ENCODE measurements at regions not wholly inside any gene's neighbourhood (a gene's known extent, or its start where the extent isn't known, plus 50 kb on each side); places are given as distances from the start of the nearest gene placed in this dataset.
"Not testable (repeated sequence)": the region's sequence is repeated elsewhere in the genome, so short reads cannot be mapped to it uniquely, and the experiment has no call there.

DNA sequence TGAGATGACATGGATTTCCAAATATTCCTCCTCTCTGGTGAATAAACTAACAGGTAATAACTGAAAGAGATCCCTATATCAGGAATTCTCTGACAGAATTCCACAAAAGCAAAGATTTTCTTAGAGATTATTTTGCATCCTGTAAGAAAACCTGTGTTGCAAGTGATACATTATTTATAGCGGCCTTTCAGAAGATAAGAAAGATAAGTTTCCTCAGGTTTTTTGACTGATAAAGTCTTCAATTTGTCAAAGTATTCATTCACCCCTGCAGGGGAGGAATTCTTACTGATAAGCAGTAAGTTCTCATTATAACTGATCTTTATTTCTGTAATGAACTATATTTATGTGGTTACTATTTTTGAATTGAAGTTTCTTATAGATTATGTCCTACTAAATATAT lies 554.0 kb downstream of the ARL4A start:
- DNase-seq: no peak

DNA sequence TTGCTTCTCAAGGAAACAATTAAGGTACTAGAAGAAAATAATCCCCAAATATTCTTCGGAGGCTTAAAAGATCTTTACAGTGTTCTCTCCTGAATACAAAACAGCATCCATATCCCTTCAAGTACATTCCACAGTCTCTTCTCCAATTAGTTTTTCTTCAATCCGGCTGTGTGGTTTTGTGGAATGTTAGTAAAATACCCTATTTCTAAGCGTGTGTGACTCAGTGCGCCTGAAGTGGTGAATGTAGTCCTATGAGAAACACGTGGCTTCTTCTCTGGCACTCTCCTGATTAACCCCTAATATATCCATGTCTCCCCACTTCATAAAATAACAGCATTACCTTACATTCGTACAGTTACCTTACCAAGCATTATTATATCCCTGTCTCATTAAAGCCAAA lies 570.2 kb downstream of the ARL4A start:
- DNase-seq: no peak

DNA sequence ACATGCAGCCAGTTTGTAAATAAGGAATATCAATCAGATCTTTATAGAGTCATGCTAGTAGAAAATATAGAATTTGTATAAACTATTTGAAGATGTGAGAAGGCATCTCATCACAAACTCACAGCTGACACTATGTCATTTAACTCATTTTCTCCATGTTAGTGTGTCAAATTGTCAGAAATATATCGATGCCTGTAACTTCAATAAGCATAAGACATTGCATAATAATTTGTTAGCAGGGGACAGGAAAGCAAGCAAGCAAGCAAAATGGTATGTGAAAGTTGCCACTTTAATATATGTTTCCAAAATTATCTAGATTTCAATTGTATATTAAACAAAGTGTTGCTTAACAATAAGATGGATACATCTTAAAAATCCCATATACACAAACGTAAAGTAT lies 571.0 kb downstream of the ARL4A start:
- no peak for DNase-seq

DNA sequence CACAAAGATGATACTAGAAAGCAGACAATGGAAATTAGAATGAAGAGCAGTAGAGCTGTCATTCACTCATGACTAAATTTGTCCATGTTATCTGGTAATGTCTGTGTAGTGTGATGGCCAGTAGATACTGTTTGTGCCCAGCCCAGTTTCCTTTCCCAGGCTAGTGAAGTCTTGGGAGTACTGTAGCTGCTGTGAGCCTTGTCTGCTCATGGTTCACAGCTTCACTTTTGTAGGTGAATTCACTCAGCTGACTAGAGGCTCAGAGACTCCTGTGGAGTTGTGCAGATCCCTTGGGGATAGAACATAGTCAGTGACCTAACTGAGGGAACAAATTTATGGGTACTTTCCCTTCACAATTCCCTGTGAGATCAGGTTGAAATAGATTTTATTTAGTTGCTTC lies 572.5 kb downstream of the ARL4A start:
- no peak for DNase-seq

DNA sequence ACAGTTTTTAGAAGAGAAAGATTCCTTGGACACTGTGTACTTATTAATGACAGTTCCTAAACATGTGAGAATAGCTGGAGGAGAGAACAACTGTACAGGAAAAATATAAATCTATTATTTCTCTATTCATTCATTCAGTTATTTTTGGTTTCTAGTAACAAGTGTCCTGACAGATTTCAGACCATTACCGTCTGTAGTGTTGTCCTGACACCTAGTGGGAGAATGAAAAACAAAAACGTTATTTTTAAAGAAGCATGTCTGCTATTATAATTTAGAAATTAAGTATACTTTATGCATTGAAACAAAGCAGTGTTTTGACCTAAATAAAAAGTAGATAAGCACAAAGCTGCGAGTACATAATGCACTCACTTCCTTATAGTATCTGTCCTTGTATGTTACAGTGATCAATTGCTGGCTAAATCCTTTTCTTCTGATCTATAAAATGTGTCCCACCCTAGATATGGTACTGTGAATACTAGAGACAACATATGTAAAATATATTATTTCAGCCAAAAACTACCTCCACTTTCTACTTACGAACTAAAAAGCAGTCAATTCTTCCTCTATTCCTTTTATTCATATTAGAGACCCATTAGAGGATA lies 575.6 kb downstream of the ARL4A start:
- DNase-seq: peak; percentile 17

DNA sequence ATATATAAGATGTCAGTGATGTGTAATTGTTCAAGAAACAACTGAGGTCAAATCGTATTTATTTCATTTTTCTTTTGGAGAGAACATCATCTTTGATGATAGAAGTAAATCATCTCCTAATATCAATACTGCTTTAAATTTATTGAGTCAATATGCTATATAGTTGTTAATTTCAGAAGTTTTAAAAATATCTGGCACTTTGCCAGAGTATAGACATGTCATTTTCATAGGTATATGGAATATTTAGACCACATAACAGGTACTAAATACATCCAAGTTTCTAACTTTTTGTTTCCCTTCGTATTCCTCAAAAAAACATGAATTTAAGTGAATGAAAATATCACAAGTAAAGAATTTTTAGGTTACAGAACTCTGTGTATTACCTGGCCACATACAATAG lies 577.8 kb downstream of the ARL4A start:
- DNase-seq: no peak

DNA sequence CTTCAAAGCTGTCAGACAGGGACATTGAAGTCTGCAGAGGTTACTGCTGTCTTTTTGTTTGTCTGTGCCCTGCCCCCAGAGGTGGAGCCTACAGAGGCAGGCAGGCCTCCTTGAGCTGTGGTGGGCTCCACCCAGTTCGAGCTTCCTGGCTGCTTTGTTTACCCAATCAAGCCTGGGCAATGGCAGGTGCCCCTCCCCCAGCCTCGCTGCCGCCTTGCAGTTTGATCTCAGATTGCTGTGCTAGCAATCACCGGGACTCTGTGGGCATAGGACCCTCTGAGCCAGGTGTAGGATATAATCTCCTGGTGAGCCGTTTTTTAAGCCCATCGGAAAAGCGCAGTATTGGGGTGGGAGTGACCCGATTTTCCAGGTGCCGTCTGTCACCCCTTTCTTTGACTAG lies 586.8 kb downstream of the ARL4A start:
- not testable (repeated sequence) for DNase-seq

DNA sequence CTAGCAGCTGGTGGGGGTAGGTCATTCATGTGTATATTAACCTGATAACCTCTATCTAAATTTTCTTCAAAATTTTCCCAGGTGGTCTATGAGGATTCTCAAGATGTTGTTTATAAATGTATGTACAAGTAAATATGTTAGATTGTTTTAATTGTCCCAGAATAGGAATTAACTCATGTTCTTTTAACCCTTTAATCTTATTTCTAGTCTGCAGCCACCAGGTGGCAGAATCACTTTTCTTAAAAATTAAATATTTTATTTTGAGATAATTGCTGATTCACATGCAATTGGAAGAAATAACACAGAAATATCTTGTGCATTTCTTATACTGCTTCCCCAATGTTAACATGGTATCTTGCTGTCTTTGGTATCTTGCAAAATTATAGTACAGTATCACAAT lies 589.5 kb downstream of the ARL4A start:
- DNase-seq: no peak

DNA sequence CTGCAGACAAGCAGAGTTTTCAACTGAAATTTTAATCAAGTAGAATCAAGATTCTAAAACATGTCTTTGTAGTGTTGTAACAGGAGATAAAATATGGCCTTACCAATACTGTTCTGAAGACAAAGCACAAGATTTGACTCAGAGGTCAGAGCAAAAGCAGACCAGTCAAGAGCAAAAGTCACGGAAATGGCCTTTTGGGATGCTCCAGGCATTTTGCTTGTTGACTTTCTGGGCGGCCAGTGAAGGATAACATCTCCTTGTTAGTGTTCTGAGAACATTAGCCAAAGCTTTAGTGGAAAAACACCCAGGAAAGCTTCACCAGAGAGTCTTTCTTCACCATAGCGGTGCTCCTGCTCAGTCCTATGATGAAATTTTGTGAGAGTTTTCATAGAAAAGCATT lies 590.6 kb downstream of the ARL4A start:
- no peak for DNase-seq

DNA sequence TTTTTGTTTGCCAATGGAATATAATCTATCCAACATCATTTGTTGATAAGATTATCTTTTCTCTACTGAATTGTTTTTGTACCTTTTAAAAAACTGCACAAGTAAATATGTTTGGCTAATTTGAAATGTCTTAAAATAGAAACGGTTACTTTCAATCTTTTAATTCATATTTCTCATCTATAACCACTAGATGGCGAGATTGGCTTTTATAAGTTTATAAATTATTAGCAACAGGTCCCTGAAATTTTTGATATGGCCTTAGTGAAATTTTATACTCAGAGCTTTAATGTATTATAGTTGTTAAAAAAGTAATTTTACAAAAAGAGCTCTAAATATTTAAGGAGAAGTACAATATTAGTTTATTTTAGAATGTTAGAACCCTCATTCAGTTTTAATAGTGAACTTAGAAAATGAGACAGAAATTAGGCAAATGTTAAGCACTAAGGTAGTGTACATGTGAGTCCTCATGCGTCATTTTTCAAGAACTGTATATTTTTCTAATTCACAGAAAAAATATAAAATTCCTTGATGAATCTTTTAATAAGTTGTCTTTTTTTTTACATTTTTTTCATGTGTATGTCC lies 592.5 kb downstream of the ARL4A start:
- DNase-seq: peak; percentile 59

DNA sequence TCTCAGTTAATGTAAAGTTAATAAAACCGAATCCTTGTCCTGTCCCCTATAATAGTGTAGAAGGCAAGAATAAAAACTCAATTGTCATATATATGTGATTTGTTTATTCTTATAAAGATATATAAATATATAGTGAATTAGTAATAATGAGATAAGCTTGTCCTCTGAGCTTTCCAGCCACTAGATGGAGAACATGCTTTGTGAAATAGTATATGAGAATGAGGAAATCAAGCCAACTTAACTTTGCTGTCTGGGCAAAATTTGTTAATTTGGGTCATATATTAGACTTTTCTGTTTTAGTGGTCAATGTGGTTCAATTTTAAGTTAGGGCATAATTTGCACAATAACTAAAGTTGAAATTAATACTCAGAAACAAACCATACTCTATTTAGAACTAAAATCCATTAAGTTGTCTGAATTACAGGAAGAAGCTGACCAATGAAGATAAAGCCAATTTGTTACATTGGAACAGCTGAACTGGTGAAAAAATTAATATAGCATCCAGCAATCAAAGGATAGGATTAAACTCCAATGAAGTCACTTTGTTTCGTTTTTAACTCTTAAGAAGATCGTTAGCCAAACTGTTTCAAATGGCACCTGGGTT lies 595.0 kb downstream of the ARL4A start:
- no peak for DNase-seq

DNA sequence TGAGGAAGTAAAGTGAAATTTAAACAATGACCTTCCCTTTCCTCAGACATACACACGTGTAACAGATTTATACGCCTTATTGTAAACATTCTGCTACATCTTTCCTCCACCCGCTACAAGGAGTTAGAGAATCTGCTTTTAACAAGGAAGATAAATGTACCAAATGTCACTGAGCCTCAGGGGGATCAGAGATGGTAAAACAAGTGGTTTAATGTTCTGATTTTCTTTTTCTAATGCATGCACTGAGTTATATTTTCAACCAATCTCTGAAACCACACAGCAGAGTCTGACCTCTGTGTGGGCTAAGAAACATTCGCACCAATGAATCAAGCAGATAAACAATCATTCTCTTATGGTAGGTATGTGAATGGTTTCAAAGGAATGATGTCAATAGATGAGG lies 599.5 kb downstream of the ARL4A start:
- no peak for DNase-seq

DNA sequence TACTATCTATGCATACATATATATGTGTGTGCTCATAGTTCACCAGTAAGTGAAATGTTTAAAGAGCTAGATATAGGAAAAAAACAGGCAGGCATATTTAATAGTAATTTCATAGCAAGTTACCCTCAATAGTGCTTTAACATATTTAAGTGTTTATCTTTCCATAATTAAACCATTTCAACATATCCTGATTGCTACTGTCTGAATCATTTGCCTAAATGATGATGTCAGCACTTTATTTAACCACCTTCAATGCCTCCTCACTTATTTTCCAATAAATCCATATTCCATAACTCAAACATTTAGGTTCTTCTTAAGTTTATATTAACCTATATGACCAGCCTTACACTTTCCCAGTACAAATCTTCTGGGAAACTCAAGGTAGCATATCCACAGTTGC lies 601.1 kb downstream of the ARL4A start:
- DNase-seq: no peak

DNA sequence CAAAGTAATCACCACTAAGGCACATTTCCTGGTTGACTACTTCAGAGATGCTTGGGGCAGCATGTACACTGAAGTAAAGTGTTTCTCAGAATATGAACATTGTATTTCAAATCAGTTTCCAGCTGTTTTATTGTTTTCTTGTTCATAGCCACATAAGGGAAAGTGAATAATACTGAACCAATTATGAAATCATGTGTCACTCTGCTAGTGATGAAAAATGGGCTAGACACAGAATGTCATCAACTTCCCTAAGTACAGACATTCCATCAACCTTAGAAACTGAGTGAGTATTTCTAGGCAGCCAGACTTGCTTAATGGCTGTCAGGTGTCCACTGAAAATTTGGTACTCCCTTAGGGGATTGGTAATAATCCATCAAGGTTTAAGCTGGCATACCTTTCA lies 603.5 kb downstream of the ARL4A start:
- DNase-seq: no peak

DNA sequence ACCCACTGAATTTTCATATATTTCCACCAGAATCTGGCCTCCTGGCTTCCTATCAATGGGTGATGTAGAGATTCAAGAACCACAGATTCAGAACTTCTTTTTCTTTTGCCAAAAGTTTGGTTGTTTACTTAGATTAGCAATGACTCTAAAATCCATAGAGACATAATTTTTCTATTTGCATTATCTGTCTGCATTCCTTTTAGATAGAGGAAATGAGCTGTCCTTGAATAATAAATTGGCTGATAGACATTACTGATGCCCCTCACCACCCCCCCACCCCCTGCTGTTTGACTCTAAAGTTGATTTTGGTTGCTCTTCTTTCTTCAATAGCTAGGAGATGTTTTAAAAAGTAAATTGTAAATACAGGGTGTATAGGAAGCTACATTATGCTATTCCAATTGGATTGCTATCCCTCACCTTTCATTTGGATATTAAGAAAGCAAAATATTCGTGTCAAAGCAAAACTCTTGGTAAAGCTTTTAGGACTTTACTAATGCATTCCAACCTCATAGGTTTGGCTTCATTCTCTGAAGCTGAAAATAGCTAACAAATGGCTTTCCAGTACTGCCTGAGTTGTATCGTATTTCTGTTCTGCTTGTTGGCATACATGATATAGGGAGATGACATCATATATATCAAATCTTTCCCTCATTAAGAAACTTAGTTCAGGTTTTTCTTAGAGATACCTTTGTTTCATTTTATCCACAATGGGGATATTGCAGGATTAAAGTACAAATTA lies 606.0 kb downstream of the ARL4A start:
- DNase-seq: no peak

DNA sequence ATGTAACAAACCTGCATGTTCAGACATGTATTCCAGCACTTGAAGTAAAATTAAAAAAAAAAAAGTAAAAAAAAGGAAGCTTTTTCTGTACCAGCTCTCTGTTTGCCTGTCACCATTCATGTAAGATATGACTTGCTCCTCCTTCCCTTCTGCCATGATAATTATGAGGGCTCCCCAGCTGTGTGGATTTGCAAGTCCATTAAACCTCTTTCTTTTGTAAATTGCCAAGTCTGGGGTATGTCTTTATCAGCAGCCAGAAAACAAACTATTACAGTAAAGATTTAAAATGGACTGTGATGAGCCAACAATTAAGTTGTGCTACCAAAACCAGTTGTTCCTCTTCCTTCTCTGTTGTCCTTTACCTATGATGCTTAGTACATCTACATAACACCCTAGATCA lies 619.6 kb downstream of the ARL4A start:
- DNase-seq: no peak

DNA sequence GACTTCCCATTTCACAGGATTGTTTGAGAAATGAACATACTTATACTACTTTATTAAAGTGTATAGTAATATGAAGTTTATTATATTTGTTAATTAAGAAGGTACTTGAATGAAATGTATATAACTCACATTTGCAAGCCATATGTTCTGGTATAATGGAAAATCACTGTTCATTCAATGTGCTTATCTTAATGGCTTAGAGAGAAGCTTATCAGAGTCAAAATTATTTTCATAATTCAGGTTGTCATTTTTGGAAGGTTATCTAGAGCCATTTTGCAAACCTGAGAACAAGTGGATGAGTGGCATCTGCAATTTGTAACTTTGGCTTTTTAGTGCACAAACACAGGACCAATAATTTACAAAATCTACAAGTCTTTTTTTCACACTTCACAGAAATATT lies 621.0 kb downstream of the ARL4A start:
- no peak for DNase-seq

DNA sequence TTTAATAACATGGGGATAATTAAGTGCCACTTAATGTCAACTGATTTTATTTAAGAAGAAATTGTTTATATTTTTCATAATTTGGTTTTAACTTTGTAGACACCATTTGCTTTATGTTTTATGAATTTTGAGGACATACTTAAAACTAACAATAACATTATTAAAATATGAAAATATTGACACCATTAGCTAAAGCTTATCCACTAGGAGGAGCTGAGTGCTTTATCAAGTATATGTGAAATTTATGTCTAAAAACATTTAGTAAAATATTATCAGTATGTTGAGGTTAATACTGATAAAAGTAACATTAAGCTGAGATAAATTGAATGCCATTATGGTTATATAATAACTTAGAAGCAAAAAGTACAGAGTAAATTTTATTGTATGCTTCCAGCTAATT lies 622.1 kb downstream of the ARL4A start:
- DNase-seq: no peak

DNA sequence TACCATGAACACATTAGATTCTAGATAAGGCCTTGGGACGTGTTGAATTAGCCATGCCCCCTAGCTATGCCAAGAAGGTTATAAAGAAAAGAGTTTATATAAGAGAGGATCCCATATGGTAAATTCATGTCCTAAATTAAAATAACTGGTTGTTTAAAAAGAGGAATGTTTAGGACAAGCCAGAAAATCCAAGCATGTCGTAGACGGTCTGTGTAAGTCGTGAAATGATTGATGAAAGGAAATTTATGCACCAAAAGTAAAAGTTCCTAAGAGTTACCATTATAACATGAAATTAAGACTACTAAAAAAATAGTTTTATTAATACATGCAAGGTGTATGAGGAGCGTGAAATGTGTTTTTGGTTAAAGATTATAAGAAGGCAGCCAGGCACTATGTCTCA lies 624.9 kb downstream of the ARL4A start:
- no peak for DNase-seq

DNA sequence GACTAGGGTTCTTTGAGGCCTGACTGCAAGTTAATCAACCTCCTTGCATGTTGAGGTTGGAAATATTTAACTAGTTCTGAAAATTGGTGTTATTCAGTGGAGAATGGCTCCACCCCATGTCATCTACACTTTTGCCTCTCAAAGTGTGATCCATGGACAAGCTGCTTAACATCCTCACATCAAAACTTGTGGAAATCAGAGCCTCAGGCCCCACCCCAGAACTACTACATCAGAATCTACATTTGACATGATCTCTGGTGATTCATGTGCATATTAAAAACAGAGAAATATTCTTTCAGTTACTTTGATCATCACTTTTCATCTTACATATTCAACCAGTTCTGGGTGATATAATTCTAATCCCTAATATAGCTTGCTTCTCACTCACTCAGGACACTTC lies 632.9 kb downstream of the ARL4A start:
- no peak for DNase-seq

DNA sequence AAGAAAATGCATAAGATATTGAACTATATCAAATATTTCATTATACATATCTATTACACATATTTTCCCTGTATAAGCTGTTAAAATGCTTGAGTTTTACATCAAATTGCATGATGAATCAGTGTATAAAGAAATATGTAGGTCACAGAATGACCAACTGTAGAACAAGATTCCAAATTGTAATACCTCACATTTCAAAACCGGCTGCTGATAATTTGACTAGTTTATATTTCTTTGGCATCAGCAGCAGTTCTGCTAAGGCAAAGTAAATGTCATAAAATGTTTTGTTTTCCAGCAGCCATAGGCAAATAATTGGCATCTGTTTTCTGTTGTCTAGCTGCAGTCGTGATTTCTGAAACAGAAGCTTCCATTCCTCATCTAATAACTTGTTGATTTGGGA lies 633.9 kb downstream of the ARL4A start:
- no peak for DNase-seq

DNA sequence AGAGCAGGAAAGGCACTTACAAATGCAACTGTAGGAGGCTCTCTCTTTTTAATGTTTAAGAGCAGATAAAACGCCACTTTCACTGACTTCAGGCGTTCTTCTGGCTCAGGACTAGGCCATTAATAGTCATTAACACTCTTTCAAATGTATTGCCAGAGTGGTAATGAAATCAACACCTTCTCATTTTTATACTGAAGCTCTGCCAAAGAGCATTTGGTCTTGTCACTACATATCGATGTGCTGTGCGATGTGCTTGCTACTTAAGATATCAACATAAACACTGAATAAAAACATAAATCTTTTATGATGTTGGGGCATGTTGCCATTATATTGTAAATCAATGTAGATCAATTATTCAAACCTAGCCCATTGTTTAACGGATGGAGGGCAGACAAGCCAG lies 634.7 kb downstream of the ARL4A start:
- no peak for DNase-seq

DNA sequence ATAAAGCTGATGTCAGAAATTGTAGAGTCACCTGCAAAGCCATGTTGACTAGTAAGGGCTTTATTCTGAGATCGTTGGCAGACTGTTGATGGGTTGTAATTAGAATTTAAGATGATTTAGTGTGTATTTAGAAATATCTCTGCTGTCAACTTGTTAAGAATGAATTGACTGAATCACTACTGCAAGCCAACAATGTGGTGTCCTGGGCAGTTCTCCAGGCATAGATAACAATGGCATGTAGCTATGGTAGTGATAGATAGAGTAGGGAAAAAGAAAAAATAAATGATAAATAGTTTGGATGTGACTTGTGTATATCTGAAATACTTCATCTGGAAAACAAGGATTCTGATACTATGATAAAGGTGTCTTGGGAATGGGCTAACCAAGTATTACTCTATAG lies 640.2 kb downstream of the ARL4A start:
- no peak for DNase-seq

DNA sequence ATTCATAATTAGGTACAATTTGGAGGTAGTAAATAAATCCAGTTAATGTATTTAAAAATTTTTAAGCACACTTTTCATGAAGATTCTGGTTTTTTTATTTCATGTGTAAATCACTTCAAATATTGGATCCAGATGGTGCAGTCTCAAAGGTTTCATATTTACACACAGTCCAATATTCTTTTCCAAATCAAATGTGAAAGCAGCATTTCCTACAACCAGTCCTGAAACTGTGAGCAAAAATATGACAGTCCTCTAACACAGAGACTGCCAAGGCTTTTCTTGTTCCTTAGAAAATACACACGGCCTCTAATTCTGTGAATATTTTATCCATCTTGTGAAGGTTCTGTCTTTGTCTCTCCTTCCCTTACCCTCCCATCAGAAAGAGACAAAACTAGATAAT lies 645.9 kb downstream of the ARL4A start:
- DNase-seq: no peak

Data from NCI-H1436 (cell line).